A549 (cell line): ENCODE measurements at regions not wholly inside any gene's neighbourhood (a gene's known extent, or its start where the extent isn't known, plus 50 kb on each side); places are given as distances from the start of the nearest gene placed in this dataset.

ENCODE experiments used
- ATAC-seq, 2 experiments: fragments of 200-7000 bp in 1 of 2; fragments of >200 bp in 1 of 2; cut with Nextera tagmentation in 1 of 2; cut with Tn5 transposase in 1 of 2; 3 replicates each; pipeline versions ENCODE4 v1.8.0 to v1.9.1; 2018 to 2020; ENCODE audit warnings: mild to moderate bottlenecking in 1 of 2, moderate library complexity in 1 of 2
- CTCF ChIA-PET: fragments of 300-600 bp; sonication (Branson Sonifier 250); formaldehyde crosslinking; extraction: SDS; loops from one replicate; lab custom pipeline; 2021; ENCODE audit warnings: antibody characterized with exemption, inconsistent platforms; lab: Yijun Ruan, JAX
- POLR2A ChIA-PET: fragments of 350-600 bp; formaldehyde crosslinking; extraction: SDS; loops from one replicate; lab custom pipeline; 2021; ENCODE audit warnings: antibody characterized with exemption, inconsistent platforms; lab: Yijun Ruan, JAX
- DNase-seq, 2 experiments: peaks; one replicate each; pipeline versions ENCODE4 v3.0.0 to v3.0.0-alpha.2; 2011 to 2016; ENCODE audit warnings: low read depth in 1 of 2, low spot score in 1 of 2
- FAIRE-seq: peaks from 2 replicates; lab custom pipeline; 2011; peaks lifted over from hg19 to GRCh38; lab: Jason Lieb, UNC
- H3K27ac ChIP-seq, 2 experiments: fragments of >200 bp; sonication (Bioruptor Twin); formaldehyde crosslinking; 3 replicates each; pipeline ENCODE4 v1.5.1; 2016 to 2017
- H3K4me1 ChIP-seq: fragments of >200 bp; sonication (Bioruptor Twin); formaldehyde crosslinking; 3 replicates; pipeline ENCODE4 v1.6.1; 2016
- H3K4me2 ChIP-seq: fragments of >200 bp; sonication (Bioruptor Twin); formaldehyde crosslinking; 3 replicates; pipeline ENCODE4 v1.6.1; 2016
- H3K4me3 ChIP-seq: fragments of >200 bp; sonication (Bioruptor Twin); formaldehyde crosslinking; 3 replicates; pipeline ENCODE4 v1.5.1; 2016
- H3K9me3 ChIP-seq: fragments of >200 bp; sonication (Bioruptor Twin); formaldehyde crosslinking; 3 replicates; pipeline ENCODE4 v1.6.1; 2016
- BHLHE40 ChIP-seq: IDR thresholded peaks from 2 replicates; pipeline ENCODE4 v1.6.1; 2012; ENCODE audit warnings: low read depth, low read length, inconsistent platforms
- CBX8 ChIP-seq: fragments of 200-600 bp; sonication (generic); IDR thresholded peaks from 2 replicates; pipeline ENCODE4 v1.6.1; 2016
- CEBPB ChIP-seq, 2 experiments: fragments of >200 bp in 1 of 2; sonication (Bioruptor Twin) in 1 of 2; formaldehyde crosslinking in 1 of 2; IDR thresholded peaks; 2 replicates each; pipeline ENCODE4 v1.6.1; 2012 to 2016
- CHD4 ChIP-seq: fragments of 200-600 bp; sonication (generic); IDR thresholded peaks from 2 replicates; pipeline ENCODE4 v1.6.1; 2016; ENCODE audit warnings: antibody characterized with exemption, mild to moderate bottlenecking, borderline replicate concordance
- E2F6 ChIP-seq: IDR thresholded peaks from 2 replicates; pipeline ENCODE4 v1.6.1; 2012; ENCODE audit warnings: low read depth, borderline replicate concordance
- EHF ChIP-seq: fragments of 250-450 bp; sonication (Bioruptor Pico); IDR thresholded peaks from 2 replicates; pipeline ENCODE4 v1.5.0; 2020; ENCODE audit warnings: mild to moderate bottlenecking
- FOXS1 ChIP-seq: fragments of 250-450 bp; sonication (Bioruptor Pico); IDR thresholded peaks from 2 replicates; pipeline ENCODE4 v1.5.0; 2020; ENCODE audit warnings: mild to moderate bottlenecking, moderate library complexity
- HDAC2 ChIP-seq: fragments of 200-600 bp; sonication (generic); IDR thresholded peaks from 2 replicates; pipeline ENCODE4 v1.6.1; 2016
- HMGXB4 ChIP-seq: fragments of 250-450 bp; sonication (Bioruptor Pico); IDR thresholded peaks from 2 replicates; pipeline ENCODE4 v1.5.0; 2021; ENCODE audit warnings: mild to moderate bottlenecking, moderate library complexity, borderline replicate concordance
- HOXA7 ChIP-seq: fragments of 250-450 bp; sonication (Bioruptor Pico); IDR thresholded peaks from 2 replicates; pipeline ENCODE4 v1.5.0; 2020; ENCODE audit warnings: mild to moderate bottlenecking, moderate library complexity
- HOXB13 ChIP-seq: fragments of 250-450 bp; sonication (Bioruptor Pico); IDR thresholded peaks from 2 replicates; pipeline ENCODE4 v1.5.0; 2020; ENCODE audit warnings: low read depth, mild to moderate bottlenecking, moderate library complexity
- KDM5A ChIP-seq: fragments of 200-600 bp; sonication (generic); IDR thresholded peaks from 2 replicates; pipeline ENCODE4 v1.6.1; 2016; ENCODE audit warnings: antibody characterized with exemption, mild to moderate bottlenecking
- MAFK ChIP-seq: fragments of 450-650 bp; IDR thresholded peaks from 2 replicates; pipeline ENCODE4 v1.6.1; 2014; ENCODE audit not compliant: partially characterized antibody
- MAZ ChIP-seq: fragments of 150-350 bp; IDR thresholded peaks from 2 replicates; pipeline ENCODE4 v1.6.1; 2014; ENCODE audit warnings: antibody characterized with exemption, low read depth, low read length, borderline replicate concordance
- NPAS2 ChIP-seq: fragments of 250-450 bp; sonication (Bioruptor Pico); IDR thresholded peaks from 2 replicates; pipeline ENCODE4 v1.8.0; 2022; ENCODE audit warnings: mild to moderate bottlenecking, moderate library complexity, borderline replicate concordance
- NR3C1 ChIP-seq: fragments of >200 bp; sonication (Bioruptor Twin); formaldehyde crosslinking; IDR thresholded peaks from 3 replicates; pipeline ENCODE4 v1.6.1; 2017
- POLR2AphosphoS2 ChIP-seq: conservative IDR thresholded peaks from 2 replicates; pipeline ENCODE4 v1.6.1; 2012; ENCODE audit warnings: low read length, improper control_type of control experiment, inconsistent platforms
- RNF2 ChIP-seq: fragments of 200-600 bp; sonication (generic); IDR thresholded peaks from 2 replicates; pipeline ENCODE4 v1.6.1; 2016; ENCODE audit warnings: low read depth, mild to moderate bottlenecking, antibody characterized with exemption, moderate library complexity, borderline replicate concordance
- SMC3 ChIP-seq: fragments of >200 bp; sonication (Bioruptor Twin); formaldehyde crosslinking; IDR thresholded peaks from 3 replicates; pipeline ENCODE4 v1.6.1; 2018; ENCODE audit warnings: inconsistent platforms
- SREBF2 ChIP-seq: fragments of 450-650 bp; IDR thresholded peaks from 2 replicates; pipeline ENCODE4 v1.6.1; 2014; ENCODE audit warnings: mild to moderate bottlenecking, moderate library complexity
- TFCP2L1 ChIP-seq: fragments of 250-450 bp; sonication (Bioruptor Pico); IDR thresholded peaks from 2 replicates; pipeline ENCODE4 v1.5.0; 2021; ENCODE audit warnings: mild to moderate bottlenecking
- TP53 ChIP-seq: fragments of 250-450 bp; sonication (Bioruptor Pico); IDR thresholded peaks from 2 replicates; pipeline ENCODE4 v1.5.0; 2021; ENCODE audit warnings: mild to moderate bottlenecking, moderate library complexity
- ZFP36 ChIP-seq: fragments of 450-650 bp; IDR thresholded peaks from 2 replicates; pipeline ENCODE4 v1.6.1; 2014; ENCODE audit warnings: borderline replicate concordance; ENCODE audit not compliant: partially characterized antibody
- WGBS: methylation state at CpG from one replicate; pipeline ENCODE4 v1.1.6; 2017; ENCODE audit errors: missing lambda C conversion rate; 5-methylcytosine and 5-hydroxymethylcytosine counted together
- TF ChIP-seq, protein P1 (sequence below): IDR thresholded peaks from 2 replicates; pipeline ENCODE4 v1.6.1; 2012
- TF ChIP-seq, protein P2 (sequence below): fragments of 150-350 bp; IDR thresholded peaks from 2 replicates; pipeline ENCODE4 v1.6.1; 2014; ENCODE audit warnings: low read depth, mild to moderate bottlenecking, low read length
- TF ChIP-seq, protein P3 (sequence below): fragments of 450-650 bp; IDR thresholded peaks from 2 replicates; pipeline ENCODE4 v1.6.1; 2014; ENCODE audit warnings: antibody characterized with exemption

DNA sequence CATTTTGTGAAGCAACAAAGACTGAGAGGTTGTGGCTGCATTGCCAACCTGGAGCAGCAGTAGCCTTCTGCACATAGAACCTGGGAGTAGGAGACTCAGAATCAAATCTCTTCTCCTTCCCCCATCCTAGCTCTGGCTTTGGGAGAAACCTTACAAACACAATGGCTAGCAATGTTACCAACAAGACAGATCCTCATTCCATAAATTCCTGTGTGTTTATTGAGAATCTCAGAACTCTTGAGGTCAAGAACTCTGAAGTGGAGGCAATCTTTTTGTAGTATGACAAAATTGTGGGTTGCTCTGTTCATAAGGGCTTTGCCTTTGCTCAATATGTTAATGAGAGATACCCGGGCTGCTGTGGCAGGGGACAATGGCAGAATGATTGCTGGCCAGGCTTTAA is 406.7 kb upstream of the SPANXN1 start:
- H3K4me3 ChIP-seq = no peak overlapping the region
- ChIA-PET CTCF (no interaction called here), POLR2A (no interaction called here)
- TF ChIP-seq TFCP2L1 = no peak
- TF ChIP-seq NPAS2 (CRISPR knock-in tag) = no peak
- no peak for TF ChIP-seq TP53 (CRISPR knock-in tag)
- no peak for TF ChIP-seq CBX8
- no peak for TF ChIP-seq HDAC2
- TF ChIP-seq POLR2AphosphoS2 = no peak
- no peak for TF ChIP-seq SMC3
- TF ChIP-seq CEBPB (IDR thresholded peaks at IDR 0.05) = no peak
- no peak for TF ChIP-seq MAZ
- TF ChIP-seq, protein P1, sequence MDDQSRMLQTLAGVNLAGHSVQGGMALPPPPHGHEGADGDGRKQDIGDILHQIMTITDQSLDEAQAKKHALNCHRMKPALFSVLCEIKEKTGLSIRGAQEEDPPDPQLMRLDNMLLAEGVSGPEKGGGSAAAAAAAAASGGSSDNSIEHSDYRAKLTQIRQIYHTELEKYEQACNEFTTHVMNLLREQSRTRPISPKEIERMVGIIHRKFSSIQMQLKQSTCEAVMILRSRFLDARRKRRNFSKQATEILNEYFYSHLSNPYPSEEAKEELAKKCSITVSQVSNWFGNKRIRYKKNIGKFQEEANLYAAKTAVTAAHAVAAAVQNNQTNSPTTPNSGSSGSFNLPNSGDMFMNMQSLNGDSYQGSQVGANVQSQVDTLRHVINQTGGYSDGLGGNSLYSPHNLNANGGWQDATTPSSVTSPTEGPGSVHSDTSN = no peak
- no peak for TF ChIP-seq SREBF2
- no peak for TF ChIP-seq NR3C1
- TF ChIP-seq MAFK = no peak
- TF ChIP-seq BHLHE40 = no peak
- TF ChIP-seq, protein P2, sequence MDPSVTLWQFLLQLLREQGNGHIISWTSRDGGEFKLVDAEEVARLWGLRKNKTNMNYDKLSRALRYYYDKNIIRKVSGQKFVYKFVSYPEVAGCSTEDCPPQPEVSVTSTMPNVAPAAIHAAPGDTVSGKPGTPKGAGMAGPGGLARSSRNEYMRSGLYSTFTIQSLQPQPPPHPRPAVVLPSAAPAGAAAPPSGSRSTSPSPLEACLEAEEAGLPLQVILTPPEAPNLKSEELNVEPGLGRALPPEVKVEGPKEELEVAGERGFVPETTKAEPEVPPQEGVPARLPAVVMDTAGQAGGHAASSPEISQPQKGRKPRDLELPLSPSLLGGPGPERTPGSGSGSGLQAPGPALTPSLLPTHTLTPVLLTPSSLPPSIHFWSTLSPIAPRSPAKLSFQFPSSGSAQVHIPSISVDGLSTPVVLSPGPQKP = no peak
- TF ChIP-seq EHF = no peak
- TF ChIP-seq HOXB13 (CRISPR knock-in tag) = no peak
- TF ChIP-seq RNF2 = no peak
- H3K4me2 ChIP-seq = no peak overlapping the region
- H3K4me1 ChIP-seq = no peaks in the 10 kb centered on the region
- DNase-seq = no peak
- ATAC-seq = no peak
- H3K27ac ChIP-seq = no peak overlapping the region
- FAIRE-seq = no peak
- H3K9me3 ChIP-seq = no peaks in the 10 kb centered on the region
- 0% methylated on average over 1 of the region's 1 CpG for WGBS

DNA sequence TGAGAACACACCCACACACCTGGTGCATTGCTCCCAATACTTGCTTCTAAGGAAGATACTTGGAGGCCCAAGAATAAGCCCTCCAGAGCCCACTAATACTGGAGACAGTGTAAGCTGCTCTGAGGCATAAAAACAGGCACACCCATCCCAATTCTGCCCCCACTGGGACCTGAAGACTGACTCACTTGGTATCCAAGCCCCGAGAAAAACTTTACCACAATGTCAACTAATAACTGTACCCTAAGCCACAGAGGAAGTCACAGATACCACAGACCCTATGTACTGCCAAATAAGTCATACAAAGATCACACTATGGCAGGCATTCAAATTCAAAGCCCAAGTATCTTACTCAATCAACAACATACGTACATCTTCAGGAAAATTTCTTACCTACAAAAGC is 398.2 kb upstream of the SPANXN1 start:
- Histone ChIP-seq H3K4me3 (no peak overlapping the region), H3K4me2 (no peak overlapping the region), H3K4me1 (no peaks in the 10 kb centered on the region), H3K9me3 (no peaks in the 10 kb centered on the region; the same call in 2 of the 3 replicates), H3K27ac (no peak overlapping the region)
- POLR2A ChIA-PET = no interaction called here
- FAIRE-seq = no peak
- DNase-seq = no peak
- 3% methylated on average over 2 of the region's 2 CpGs for WGBS
- CTCF ChIA-PET = no interaction called here
- TF ChIP-seq CHD4 (no peak), HOXA7 (CRISPR knock-in tag) (no peak), MAZ (no peak), ZFP36 (no peak), TP53 (CRISPR knock-in tag) (no peak), E2F6 (no peak), TFCP2L1 (no peak), POLR2AphosphoS2 (no peak), BHLHE40 (no peak), KDM5A (no peak), HMGXB4 (CRISPR knock-in tag) (no peak), HDAC2 (no peak), FOXS1 (CRISPR knock-in tag) (no peak), HOXB13 (CRISPR knock-in tag) (no peak)
- TF ChIP-seq, protein P3, sequence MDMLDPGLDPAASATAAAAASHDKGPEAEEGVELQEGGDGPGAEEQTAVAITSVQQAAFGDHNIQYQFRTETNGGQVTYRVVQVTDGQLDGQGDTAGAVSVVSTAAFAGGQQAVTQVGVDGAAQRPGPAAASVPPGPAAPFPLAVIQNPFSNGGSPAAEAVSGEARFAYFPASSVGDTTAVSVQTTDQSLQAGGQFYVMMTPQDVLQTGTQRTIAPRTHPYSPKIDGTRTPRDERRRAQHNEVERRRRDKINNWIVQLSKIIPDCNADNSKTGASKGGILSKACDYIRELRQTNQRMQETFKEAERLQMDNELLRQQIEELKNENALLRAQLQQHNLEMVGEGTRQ = no peak
- TF ChIP-seq, protein P1 = no peak
- ATAC-seq = no peak
